ENCODE measurements at regions not wholly inside any gene's neighbourhood (a gene's known extent, or its start where the extent isn't known, plus 50 kb on each side); places are given as distances from the start of the nearest gene placed in this dataset.
"Not testable (repeated sequence)": the region's sequence is repeated elsewhere in the genome, so short reads cannot be mapped to it uniquely, and the experiment has no call there.

- TF ChIP-seq CTCF (IDR thresholded peaks at IDR 0.05; ENCODE audit: low read length); EZH2 (IDR thresholded peaks at IDR 0.05; ENCODE audit: borderline replicate concordance, low read length): not testable (repeated sequence)
Observed at GRCh38 chrX:42285681-42286080, 362.3 kb upstream of the CASK start.

Data from OCI-LY1 (cell line).